HG03442 (cell line): ENCODE measurements at regions not wholly inside any gene's neighbourhood (a gene's known extent, or its start where the extent isn't known, plus 50 kb on each side); places are given as distances from the start of the nearest gene placed in this dataset.

Experiments
- ATAC-seq: cut with Tn5 transposase; IDR thresholded peaks from one replicate; pipeline ENCODE4 v1.9.1; 2021; ENCODE audit warnings: mild to moderate bottlenecking, moderate library complexity; ENCODE audit not compliant: unreplicated experiment

GRCh38 chr4:4641661-4642495 is 100.0 kb upstream of the STX18 start:
- no peak for ATAC-seq

- no peak for ATAC-seq
These were observed 99.4 kb upstream of the STX18 start for GRCh38 chr4:4641254-4641653.

- no peak for ATAC-seq
These were observed 98.8 kb upstream of the STX18 start for GRCh38 chr4:4640692-4641091.

- ATAC-seq = no peak
These were observed 97.5 kb upstream of the STX18 start for GRCh38 chr4:4639370-4639769.

- ATAC-seq = no peak
These were observed 95.9 kb upstream of the STX18 start for GRCh38 chr4:4637710-4638109.

- no peak for ATAC-seq
These were observed 91.6 kb upstream of the STX18 start for GRCh38 chr4:4633431-4633830.

- peak; percentile 78 for ATAC-seq
These were observed 89.3 kb upstream of the STX18 start for GRCh38 chr4:4631150-4631549.

- no peak for ATAC-seq
These were observed 86.1 kb upstream of the STX18 start for GRCh38 chr4:4627906-4628305.

- ATAC-seq = no peak
These were observed 85.3 kb upstream of the STX18 start for GRCh38 chr4:4627111-4627510.

- no peak for ATAC-seq
These were observed 83.6 kb upstream of the STX18 start for GRCh38 chr4:4625488-4625887.

GRCh38 chr4:4624276-4624897 is 82.5 kb upstream of the STX18 start:
- no peak for ATAC-seq

GRCh38 chr4:4619821-4620220 is 78.0 kb upstream of the STX18 start:
- ATAC-seq = no peak

- ATAC-seq = no peak
These were observed 77.0 kb upstream of the STX18 start for GRCh38 chr4:4618847-4619246.

- ATAC-seq = no peak
These were observed 73.3 kb upstream of the STX18 start for GRCh38 chr4:4614925-4615678.

- no peak for ATAC-seq
These were observed 71.9 kb upstream of the STX18 start for GRCh38 chr4:4613641-4614286.

GRCh38 chr4:4613126-4613465 is 71.2 kb upstream of the STX18 start:
- ATAC-seq = no peak

- ATAC-seq = no peak
These were observed 68.8 kb upstream of the STX18 start for GRCh38 chr4:4610672-4611071.

GRCh38 chr4:4609622-4610334 is 67.9 kb upstream of the STX18 start:
- ATAC-seq = no peak

- no peak for ATAC-seq
These were observed 66.3 kb upstream of the STX18 start for GRCh38 chr4:4608214-4608537.

- no peak for ATAC-seq
These were observed 65.7 kb upstream of the STX18 start for GRCh38 chr4:4607336-4608213.
